Stimulated activated naive CD4-positive, alpha-beta T cell treated with Interleukin-2 at 50 U/mL for 16 hours (primary cell): ENCODE measurements at regions not wholly inside any gene's neighbourhood (a gene's known extent, or its start where the extent isn't known, plus 50 kb on each side); places are given as distances from the start of the nearest gene placed in this dataset.

ENCODE experiments used
- DNase-seq: peaks from one replicate; lab custom pipeline; 2025; lab: John Stamatoyannopoulos, UW

GRCh38 chr11:80435345-80435744 is 994.5 kb upstream of the TENM4 start:
- DNase-seq: no peak

GRCh38 chr11:80432057-80432456 is 991.2 kb upstream of the TENM4 start:
- no peak for DNase-seq

- no peak for DNase-seq
Measured at GRCh38 chr11:80424012-80424695, 983.3 kb upstream of the TENM4 start.

- no peak for DNase-seq
Measured at GRCh38 chr11:80420374-80420773, 979.5 kb upstream of the TENM4 start.

GRCh38 chr11:80417681-80418080 is 976.9 kb upstream of the TENM4 start:
- no peak for DNase-seq

GRCh38 chr11:80415580-80415979 is 974.8 kb upstream of the TENM4 start:
- no peak for DNase-seq

GRCh38 chr11:80414181-80415165 is 973.6 kb upstream of the TENM4 start:
- DNase-seq: no peak

GRCh38 chr11:80412604-80413003 is 971.8 kb upstream of the TENM4 start:
- DNase-seq: no peak

- DNase-seq: no peak
Measured at GRCh38 chr11:80393210-80393609, 952.4 kb upstream of the TENM4 start.

- no peak for DNase-seq
Measured at GRCh38 chr11:80390505-80390904, 949.7 kb upstream of the TENM4 start.

GRCh38 chr11:80388536-80388935 is 947.7 kb upstream of the TENM4 start:
- DNase-seq: no peak

- no peak for DNase-seq
Measured at GRCh38 chr11:80388130-80388529, 947.3 kb upstream of the TENM4 start.

- DNase-seq: no peak
Measured at GRCh38 chr11:80383655-80384054, 942.8 kb upstream of the TENM4 start.

GRCh38 chr11:80379620-80380278 is 938.9 kb upstream of the TENM4 start:
- DNase-seq: no peak

- DNase-seq: no peak
Measured at GRCh38 chr11:80371931-80372330, 931.1 kb upstream of the TENM4 start.

- no peak for DNase-seq
Measured at GRCh38 chr11:80365980-80366379, 925.1 kb upstream of the TENM4 start.

- no peak for DNase-seq
Measured at GRCh38 chr11:80365076-80365725, 924.4 kb upstream of the TENM4 start.

GRCh38 chr11:80362563-80363340 is 921.9 kb upstream of the TENM4 start:
- no peak for DNase-seq

- DNase-seq: no peak
Measured at GRCh38 chr11:80355251-80355650, 914.4 kb upstream of the TENM4 start.

- no peak for DNase-seq
Measured at GRCh38 chr11:80350541-80350940, 909.7 kb upstream of the TENM4 start.

GRCh38 chr11:80349997-80350396 is 909.2 kb upstream of the TENM4 start:
- DNase-seq: no peak
